WTC11 (cell line): ENCODE measurements at regions not wholly inside any gene's neighbourhood (a gene's known extent, or its start where the extent isn't known, plus 50 kb on each side); places are given as distances from the start of the nearest gene placed in this dataset.

Source experiments
- CREB1 ChIP-seq: sonication (generic); formaldehyde crosslinking; IDR thresholded peaks from 2 replicates; pipeline ENCODE4 v1.8.0; 2023; ENCODE audit warnings: mild to moderate bottlenecking, missing genetic modification reagents
- CREM ChIP-seq: sonication (generic); formaldehyde crosslinking; IDR thresholded peaks from 2 replicates; pipeline ENCODE4 v1.8.1; 2022; ENCODE audit warnings: mild to moderate bottlenecking, missing genetic modification reagents, moderate library complexity
- FOXJ3 ChIP-seq: sonication (generic); formaldehyde crosslinking; IDR thresholded peaks from 2 replicates; pipeline ENCODE4 v1.9.0; 2021; ENCODE audit warnings: missing genetic modification reagents, mild to moderate bottlenecking, borderline replicate concordance
- NR2C2 ChIP-seq: sonication (generic); formaldehyde crosslinking; IDR thresholded peaks from 2 replicates; pipeline ENCODE4 v1.8.0; 2022; ENCODE audit warnings: mild to moderate bottlenecking, missing genetic modification reagents
- SP1 ChIP-seq: sonication (generic); formaldehyde crosslinking; conservative IDR thresholded peaks from 2 replicates; pipeline ENCODE4 v1.8.1; 2022; ENCODE audit warnings: missing genetic modification reagents
- ZNF416 ChIP-seq: fragments of 250-450 bp; sonication (Bioruptor Pico); IDR thresholded peaks from 2 replicates; pipeline ENCODE4 v1.9.0; 2021; ENCODE audit warnings: mild to moderate bottlenecking, inconsistent platforms
- ZSCAN18 ChIP-seq: fragments of 250-450 bp; sonication (Bioruptor Pico); IDR thresholded peaks from 2 replicates; pipeline ENCODE4 v2.1.2; 2022; ENCODE audit warnings: mild to moderate bottlenecking, moderate library complexity
- TF ChIP-seq, protein P1 (sequence below): fragments of 200-600 bp; IDR thresholded peaks from 2 replicates; pipeline ENCODE4 v1.8.0; 2022; ENCODE audit warnings: antibody characterized with exemption

DNA sequence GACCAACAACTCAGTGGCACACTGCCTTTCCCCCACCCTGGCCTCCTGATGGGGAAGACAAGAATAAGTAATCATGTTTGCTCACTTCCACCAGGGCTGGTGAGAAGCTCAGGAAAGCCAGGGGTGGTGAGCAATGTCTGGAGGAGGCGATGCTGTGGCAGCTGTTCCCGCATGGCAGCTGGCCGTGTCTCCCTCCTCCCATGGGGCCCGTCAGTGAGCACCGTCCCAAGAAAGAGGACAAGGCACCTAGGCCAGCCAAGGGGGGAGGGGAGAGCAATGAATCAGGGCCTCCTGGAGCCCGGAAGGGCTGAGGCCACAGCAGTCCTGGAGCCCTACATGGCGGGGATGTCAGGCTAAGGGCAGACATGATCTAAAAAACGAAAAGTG lies 69.2 kb upstream of the INSIG1 start:
- TF ChIP-seq, protein P1, sequence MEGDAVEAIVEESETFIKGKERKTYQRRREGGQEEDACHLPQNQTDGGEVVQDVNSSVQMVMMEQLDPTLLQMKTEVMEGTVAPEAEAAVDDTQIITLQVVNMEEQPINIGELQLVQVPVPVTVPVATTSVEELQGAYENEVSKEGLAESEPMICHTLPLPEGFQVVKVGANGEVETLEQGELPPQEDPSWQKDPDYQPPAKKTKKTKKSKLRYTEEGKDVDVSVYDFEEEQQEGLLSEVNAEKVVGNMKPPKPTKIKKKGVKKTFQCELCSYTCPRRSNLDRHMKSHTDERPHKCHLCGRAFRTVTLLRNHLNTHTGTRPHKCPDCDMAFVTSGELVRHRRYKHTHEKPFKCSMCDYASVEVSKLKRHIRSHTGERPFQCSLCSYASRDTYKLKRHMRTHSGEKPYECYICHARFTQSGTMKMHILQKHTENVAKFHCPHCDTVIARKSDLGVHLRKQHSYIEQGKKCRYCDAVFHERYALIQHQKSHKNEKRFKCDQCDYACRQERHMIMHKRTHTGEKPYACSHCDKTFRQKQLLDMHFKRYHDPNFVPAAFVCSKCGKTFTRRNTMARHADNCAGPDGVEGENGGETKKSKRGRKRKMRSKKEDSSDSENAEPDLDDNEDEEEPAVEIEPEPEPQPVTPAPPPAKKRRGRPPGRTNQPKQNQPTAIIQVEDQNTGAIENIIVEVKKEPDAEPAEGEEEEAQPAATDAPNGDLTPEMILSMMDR: no peak
- TF ChIP-seq SP1: no peak
- no peak for TF ChIP-seq NR2C2 (CRISPR knock-in tag)
- TF ChIP-seq FOXJ3: no peak
- TF ChIP-seq CREB1 (CRISPR knock-in tag): no peak
- TF ChIP-seq ZNF416 (CRISPR knock-in tag): no peak
- TF ChIP-seq CREM (CRISPR knock-in tag): no peak
- TF ChIP-seq ZSCAN18 (CRISPR knock-in tag): no peak
